Activated CD4-positive, alpha-beta T cell treated with anti-CD3 and anti-CD28 coated beads, Interleukin-2, amount 50 U/mL, for 4 hours (primary cell): ENCODE measurements at regions not wholly inside any gene's neighbourhood (a gene's known extent, or its start where the extent isn't known, plus 50 kb on each side); places are given as distances from the start of the nearest gene placed in this dataset.

Source experiments
- DNase-seq, 2 experiments: peaks; one replicate each; pipeline ENCODE4 v3.0.0-alpha.2; 2020

- no peak for DNase-seq
These were observed 120.1 kb downstream of the SNX18 start for GRCh38 chr5:54637654-54638053.

GRCh38 chr5:54634089-54634488 lies 116.5 kb downstream of the SNX18 start:
- no peak for DNase-seq

GRCh38 chr5:54632131-54632701 lies 114.7 kb downstream of the SNX18 start:
- DNase-seq = no peak

- DNase-seq = no peak
These were observed 113.3 kb downstream of the SNX18 start for GRCh38 chr5:54630738-54631359.

- no peak for DNase-seq
These were observed 111.6 kb downstream of the SNX18 start for GRCh38 chr5:54629115-54629514.

GRCh38 chr5:54628050-54628449 lies 110.5 kb downstream of the SNX18 start:
- DNase-seq = no peak

- DNase-seq = no peak
These were observed 108.8 kb downstream of the SNX18 start for GRCh38 chr5:54626407-54626806.

GRCh38 chr5:54624805-54625568 lies 107.4 kb downstream of the SNX18 start:
- DNase-seq = no peak

- DNase-seq = no peak
These were observed 104.2 kb downstream of the SNX18 start for GRCh38 chr5:54621709-54622108.

- no peak for DNase-seq
These were observed 103.5 kb downstream of the SNX18 start for GRCh38 chr5:54621048-54621447.

- DNase-seq = no peak
These were observed 102.8 kb downstream of the SNX18 start for GRCh38 chr5:54620141-54620933.

- DNase-seq = no peak
These were observed 102.2 kb downstream of the SNX18 start for GRCh38 chr5:54619731-54620130.

GRCh38 chr5:54616518-54617220 lies 99.1 kb downstream of the SNX18 start:
- no peak for DNase-seq

- no peak for DNase-seq
These were observed 98.5 kb downstream of the SNX18 start for GRCh38 chr5:54616031-54616430.

- DNase-seq = no peak
These were observed 97.8 kb downstream of the SNX18 start for GRCh38 chr5:54615381-54615780.

GRCh38 chr5:54612711-54613110 lies 95.2 kb downstream of the SNX18 start:
- DNase-seq = no peak

- no peak for DNase-seq
These were observed 93.9 kb downstream of the SNX18 start for GRCh38 chr5:54611290-54611951.

GRCh38 chr5:54610197-54610944 lies 92.8 kb downstream of the SNX18 start:
- DNase-seq = no peak

- DNase-seq = no peak
These were observed 91.0 kb downstream of the SNX18 start for GRCh38 chr5:54608423-54609085.

- DNase-seq = no peak
These were observed 89.4 kb downstream of the SNX18 start for GRCh38 chr5:54607006-54607405.

- DNase-seq = no peak
These were observed 85.8 kb downstream of the SNX18 start for GRCh38 chr5:54603372-54603771.
